ENCODE measurements at regions not wholly inside any gene's neighbourhood (a gene's known extent, or its start where the extent isn't known, plus 50 kb on each side); places are given as distances from the start of the nearest gene placed in this dataset.

GRCh38 chr2:217219164-217219520 lies 359.3 kb upstream of the TNP1 start:
- ChIA-PET CTCF (interaction anchor here (0.7 to 1.9 kb wide), 6 partner anchors 8 to 53 kb away, joined by 3 to 7 read pairs (median 3); no protein-coding TSS in a partner anchor), POLR2A (no interaction called here)
- DNase-seq (ENCODE audit: extremely low spot score), result no peak
- TF ChIP-seq CTCF (IDR thresholded peaks at IDR 0.05; ENCODE audit: control extremely low read depth, extremely low read depth, low read depth, missing control alignments), result no peak

- no peak for TF ChIP-seq CTCF (IDR thresholded peaks at IDR 0.05; ENCODE audit: control extremely low read depth, extremely low read depth, low read depth, missing control alignments)
- CTCF ChIA-PET, result interaction anchor here (1.0 to 1.9 kb wide), 5 partner anchors 7 to 52 kb away, joined by 3 to 7 read pairs (median 3); no protein-coding TSS in a partner anchor
- DNase-seq (ENCODE audit: extremely low spot score), result peak; percentile 42
- POLR2A ChIA-PET, result no interaction called here
Measured at GRCh38 chr2:217218269-217219163, 358.7 kb upstream of the TNP1 start.

- CTCF ChIA-PET, result no interaction called here
- DNase-seq (ENCODE audit: extremely low spot score), result no peak
- TF ChIP-seq CTCF (IDR thresholded peaks at IDR 0.05; ENCODE audit: control extremely low read depth, extremely low read depth, low read depth, missing control alignments), result no peak
- POLR2A ChIA-PET, result no interaction called here
Measured at GRCh38 chr2:217216982-217217381, 357.1 kb upstream of the TNP1 start.

GRCh38 chr2:217216316-217216715 lies 356.5 kb upstream of the TNP1 start:
- TF ChIP-seq CTCF (IDR thresholded peaks at IDR 0.05; ENCODE audit: control extremely low read depth, extremely low read depth, low read depth, missing control alignments), result no peak
- CTCF ChIA-PET, result interaction anchor here (1.0 kb wide), 1 partner anchor 13 kb away, joined by 3 read pairs; no protein-coding TSS in a partner anchor
- POLR2A ChIA-PET, result no interaction called here

GRCh38 chr2:217215877-217216276 lies 356.0 kb upstream of the TNP1 start:
- POLR2A ChIA-PET, result no interaction called here
- CTCF ChIA-PET, result interaction anchor here (1.0 to 1.2 kb wide), 3 partner anchors 8 to 14 kb away, joined by 3 to 4 read pairs (median 3); no protein-coding TSS in a partner anchor
- no peak for DNase-seq (ENCODE audit: extremely low spot score)

More at GRCh38 chr2:217216316-217216715, 356.5 kb upstream of the TNP1 start:
- DNase-seq (ENCODE audit: extremely low spot score), result no peak

GRCh38 chr2:217208867-217209266 lies 349.0 kb upstream of the TNP1 start:
- TF ChIP-seq CTCF (IDR thresholded peaks at IDR 0.05; ENCODE audit: control extremely low read depth, extremely low read depth, low read depth, missing control alignments), result no peak
- ChIA-PET CTCF (no interaction called here), POLR2A (no interaction called here)
- DNase-seq (ENCODE audit: extremely low spot score), result no peak

More at GRCh38 chr2:217215877-217216276, 356.0 kb upstream of the TNP1 start:
- no peak for TF ChIP-seq CTCF (IDR thresholded peaks at IDR 0.05; ENCODE audit: control extremely low read depth, extremely low read depth, low read depth, missing control alignments)

All from GM10248 (cell line).